CD4-positive, alpha-beta T cell (primary cell): ENCODE measurements at regions not wholly inside any gene's neighbourhood (a gene's known extent, or its start where the extent isn't known, plus 50 kb on each side); places are given as distances from the start of the nearest gene placed in this dataset.

Experiments
- ATAC-seq: fragments of 200-7000 bp; cut with Tn5 transposase; one replicate; pipeline ENCODE4 v1.10.0; 2022; ENCODE audit warnings: mild to moderate bottlenecking; ENCODE audit not compliant: poor library complexity
- CTCF ChIA-PET: fragments of 350-600 bp; sonication (Branson Sonifier 250); formaldehyde crosslinking; loops from one replicate; lab custom pipeline; 2021; ENCODE audit warnings: antibody characterized with exemption, inconsistent platforms; lab: Charles Lee
- POLR2A ChIA-PET: fragments of 350-600 bp; sonication (Branson Sonifier 250); formaldehyde crosslinking; loops from one replicate; lab custom pipeline; 2021; ENCODE audit warnings: antibody characterized with exemption, inconsistent platforms; lab: Charles Lee
- DNase-seq, 14 experiments: peaks; one replicate each; pipeline ENCODE4 v3.0.0-alpha.2; 2013 to 2020; ENCODE audit warnings: mixed read lengths in 2 of 14
- H3K27ac ChIP-seq, 2 donors: one replicate each; pipeline versions ENCODE4 v1.5.1 to v1.7.0; 2013; ENCODE audit warnings: low read length in 2 of 2, low read depth in 1 of 2, mild to moderate bottlenecking in 1 of 2
- H3K27me3 ChIP-seq, 2 experiments: 1 replicate in 1 of 2; 2 replicates in 1 of 2; pipeline versions ENCODE4 v1.6.1 to v1.7.0; 2013; ENCODE audit warnings: low read length in 2 of 2, control low read depth in 1 of 2, mild to moderate bottlenecking in 1 of 2, moderate library complexity in 1 of 2; ENCODE audit not compliant: insufficient read depth in 2 of 2, control insufficient read depth in 1 of 2
- H3K36me3 ChIP-seq: one replicate; pipeline ENCODE4 v1.6.1; 2013; ENCODE audit warnings: low read length, control low read depth; ENCODE audit not compliant: insufficient read depth
- H3K4me1 ChIP-seq: one replicate; pipeline ENCODE4 v1.6.1; 2013; ENCODE audit warnings: low read length, control low read depth; ENCODE audit not compliant: insufficient read depth
- H3K4me3 ChIP-seq: one replicate; pipeline ENCODE4 v1.5.1; 2013; ENCODE audit warnings: mild to moderate bottlenecking, low read length, moderate library complexity
- H3K9me3 ChIP-seq, 2 experiments: 1 replicate in 1 of 2; 2 replicates in 1 of 2; pipeline versions ENCODE4 v1.6.1 to v1.7.0; 2013; ENCODE audit warnings: low read length in 2 of 2, mild to moderate bottlenecking in 2 of 2, control low read depth in 1 of 2, moderate library complexity in 1 of 2; ENCODE audit not compliant: control insufficient read depth in 1 of 2, insufficient read depth in 1 of 2
- H3K27ac Mint-ChIP-seq: one replicate; pipeline ENCODE4 v1.8.0; 2020; ENCODE audit warnings: mixed read lengths
- H3K27me3 Mint-ChIP-seq: one replicate; pipeline ENCODE4 v1.8.0; 2021; ENCODE audit warnings: mixed read lengths
- H3K36me3 Mint-ChIP-seq: one replicate; pipeline ENCODE4 v1.8.0; 2021; ENCODE audit warnings: low read depth, mixed read lengths
- H3K4me1 Mint-ChIP-seq: one replicate; pipeline ENCODE4 v1.8.0; 2021; ENCODE audit warnings: low read depth, mixed read lengths
- H3K4me3 Mint-ChIP-seq: one replicate; pipeline ENCODE4 v1.8.0; 2020; ENCODE audit warnings: mild to moderate bottlenecking, mixed read lengths
- H3K9me3 Mint-ChIP-seq: one replicate; pipeline ENCODE4 v1.8.0; 2020; ENCODE audit warnings: mixed read lengths
- intact Hi-C, 2 experiments: fragments of 100-400 bp; cut with DNase I in 1 of 2; cut with micrococcal nuclease in 1 of 2; formaldehyde crosslinking; loops; one replicate each; pipeline versions ENCODE4 v1.15.1 to v1.9.0; 2023 to 2025; cut with DNase I, micrococcal nuclease
- TF ChIP-seq, protein P1 (sequence below): fragments of 200-600 bp; IDR thresholded peaks from one replicate; pipeline ENCODE4 v1.8.0; 2022; ENCODE audit warnings: antibody characterized with exemption, mild to moderate bottlenecking

DNA sequence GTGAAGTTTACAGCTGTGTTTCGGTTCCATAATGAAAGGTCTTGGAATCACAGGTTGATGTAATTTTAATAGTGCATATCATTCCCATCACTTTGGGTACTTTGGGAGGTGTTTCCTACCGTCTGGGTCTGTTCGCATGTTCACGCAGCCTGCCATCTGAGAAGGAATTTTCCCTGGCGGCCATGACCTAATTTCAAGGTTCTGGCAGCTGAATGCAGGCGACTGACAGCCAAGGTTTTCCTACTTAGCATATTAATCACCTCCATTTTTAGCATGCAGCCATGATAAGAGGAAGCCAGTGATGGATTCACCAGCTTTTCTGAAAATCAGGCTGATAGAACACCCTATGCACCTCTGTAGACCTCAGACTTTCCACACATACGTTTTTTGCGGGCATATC is 319.1 kb upstream of the TMEM229A start:
- POLR2A ChIA-PET = no interaction called here
- Histone ChIP-seq H3K36me3 (no peaks in the 10 kb centered on the region), H3K27me3 (no peaks in the 10 kb centered on the region), H3K4me3 (no peak overlapping the region), H3K4me1 (no peaks in the 10 kb centered on the region), H3K9me3 (peaks cover 0 to 3% of the 10 kb centered on the region in 2 experiments), H3K27ac (no peak overlapping the region)
- no peak overlapping the region for H3K27ac Mint-ChIP-seq
- H3K4me3 Mint-ChIP-seq = no peak overlapping the region
- no peaks in the 10 kb centered on the region for H3K9me3 Mint-ChIP-seq
- intact Hi-C loops = no loop called here
- H3K27me3 Mint-ChIP-seq = no peaks in the 10 kb centered on the region
- ATAC-seq (no peak), DNase-seq (no peak)
- H3K4me1 Mint-ChIP-seq = no peaks in the 10 kb centered on the region
- no peaks in the 10 kb centered on the region for H3K36me3 Mint-ChIP-seq
- TF ChIP-seq, protein P1, sequence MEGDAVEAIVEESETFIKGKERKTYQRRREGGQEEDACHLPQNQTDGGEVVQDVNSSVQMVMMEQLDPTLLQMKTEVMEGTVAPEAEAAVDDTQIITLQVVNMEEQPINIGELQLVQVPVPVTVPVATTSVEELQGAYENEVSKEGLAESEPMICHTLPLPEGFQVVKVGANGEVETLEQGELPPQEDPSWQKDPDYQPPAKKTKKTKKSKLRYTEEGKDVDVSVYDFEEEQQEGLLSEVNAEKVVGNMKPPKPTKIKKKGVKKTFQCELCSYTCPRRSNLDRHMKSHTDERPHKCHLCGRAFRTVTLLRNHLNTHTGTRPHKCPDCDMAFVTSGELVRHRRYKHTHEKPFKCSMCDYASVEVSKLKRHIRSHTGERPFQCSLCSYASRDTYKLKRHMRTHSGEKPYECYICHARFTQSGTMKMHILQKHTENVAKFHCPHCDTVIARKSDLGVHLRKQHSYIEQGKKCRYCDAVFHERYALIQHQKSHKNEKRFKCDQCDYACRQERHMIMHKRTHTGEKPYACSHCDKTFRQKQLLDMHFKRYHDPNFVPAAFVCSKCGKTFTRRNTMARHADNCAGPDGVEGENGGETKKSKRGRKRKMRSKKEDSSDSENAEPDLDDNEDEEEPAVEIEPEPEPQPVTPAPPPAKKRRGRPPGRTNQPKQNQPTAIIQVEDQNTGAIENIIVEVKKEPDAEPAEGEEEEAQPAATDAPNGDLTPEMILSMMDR = no peak
- CTCF ChIA-PET = no interaction called here

DNA sequence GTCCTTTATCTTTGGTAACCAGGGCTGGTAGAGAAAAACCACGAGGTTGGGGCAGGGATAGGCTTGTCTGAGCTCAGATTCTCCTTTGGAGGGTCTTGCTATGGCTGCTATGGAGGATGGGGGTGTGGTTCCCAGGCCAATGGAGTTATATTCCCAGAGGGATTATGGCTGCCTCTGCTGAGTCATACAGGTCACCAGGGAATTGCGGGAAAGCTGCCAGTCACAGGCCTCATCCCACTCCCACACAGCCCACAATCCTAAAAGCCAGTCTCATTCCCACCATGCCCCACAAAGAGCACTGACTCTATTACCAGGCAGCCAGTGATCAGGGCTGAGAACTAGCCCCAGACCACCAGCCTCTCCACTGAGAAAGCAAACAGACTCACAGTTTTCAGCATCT is 316.6 kb upstream of the TMEM229A start:
- Mint-ChIP-seq H3K9me3 (peaks cover 14% of the 10 kb centered on the region), H3K4me3 (no peak overlapping the region), H3K4me1 (no peaks in the 10 kb centered on the region), H3K36me3 (no peaks in the 10 kb centered on the region), H3K27me3 (no peaks in the 10 kb centered on the region), H3K27ac (no peak overlapping the region)
- no peaks in the 10 kb centered on the region for H3K27me3 ChIP-seq
- no peaks in the 10 kb centered on the region for H3K4me1 ChIP-seq
- CTCF ChIA-PET = no interaction called here
- no peak overlapping the region for H3K4me3 ChIP-seq
- TF ChIP-seq, protein P1 = no peak
- intact Hi-C loops = no loop called here
- POLR2A ChIA-PET = no interaction called here
- DNase-seq (no peak), ATAC-seq (no peak)
- H3K36me3 ChIP-seq = no peaks in the 10 kb centered on the region
- H3K9me3 ChIP-seq = peaks cover 0 to 3% of the 10 kb centered on the region in 2 experiments
- H3K27ac ChIP-seq = no peak overlapping the region

DNA sequence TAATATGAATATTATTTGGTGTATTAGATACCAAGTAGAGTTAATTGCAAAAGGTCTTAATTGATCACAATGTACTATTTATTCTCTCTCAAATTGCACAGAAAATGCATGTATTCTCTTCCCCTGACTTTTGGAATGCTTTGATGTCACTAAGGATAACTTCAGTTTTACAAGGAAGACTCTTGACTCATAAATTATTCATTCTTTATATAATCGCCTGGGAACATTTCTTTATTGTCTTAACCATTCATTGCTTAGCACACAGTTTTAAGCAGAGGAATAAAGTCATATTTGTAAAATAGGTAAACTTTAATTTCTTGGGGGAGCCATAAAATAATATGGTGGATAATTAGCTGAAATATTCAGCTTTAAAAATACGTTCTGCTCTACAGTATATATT is 306.0 kb upstream of the TMEM229A start:
- Histone ChIP-seq H3K4me3 (no peak overlapping the region), H3K27ac (no peak overlapping the region), H3K36me3 (no peaks in the 10 kb centered on the region), H3K4me1 (no peaks in the 10 kb centered on the region), H3K9me3 (no peaks in the 10 kb centered on the region), H3K27me3 (no peaks in the 10 kb centered on the region)
- Mint-ChIP-seq H3K27ac (no peak overlapping the region), H3K4me1 (no peaks in the 10 kb centered on the region), H3K9me3 (peaks cover 4% of the 10 kb centered on the region), H3K4me3 (no peak overlapping the region), H3K27me3 (no peaks in the 10 kb centered on the region), H3K36me3 (no peaks in the 10 kb centered on the region)
- TF ChIP-seq, protein P1 = no peak
- ATAC-seq (no peak), DNase-seq (no peak)
- CTCF ChIA-PET = no interaction called here
- intact Hi-C loops = no loop called here
- POLR2A ChIA-PET = no interaction called here
